Calu3 (cell line): ENCODE measurements at regions not wholly inside any gene's neighbourhood (a gene's known extent, or its start where the extent isn't known, plus 50 kb on each side); places are given as distances from the start of the nearest gene placed in this dataset.

Source experiments
- BruUV-seq: library from RNA; stranded (reverse); fragments of 400-500 nt; replicated peaks from 2 replicates; lab custom pipeline; 2021; lab: Mats Ljungman, UMichigan
- CTCF ChIA-PET: fragments of 300-600 bp; sonication (Branson Sonifier 250); formaldehyde crosslinking; loops from one replicate; lab custom pipeline; 2022; ENCODE audit warnings: antibody characterized with exemption; lab: Charles Lee
- DNase-seq: peaks from one replicate; pipeline ENCODE4 v3.0.0; 2022
- H3K27ac Mint-ChIP-seq: one replicate; pipeline ENCODE4 v1.8.0; 2022; ENCODE audit warnings: mixed read lengths; ENCODE audit not compliant: unreplicated experiment
- H3K27me3 Mint-ChIP-seq: one replicate; pipeline ENCODE4 v1.8.0; 2022; ENCODE audit warnings: mixed read lengths; ENCODE audit not compliant: unreplicated experiment
- H3K36me3 Mint-ChIP-seq: one replicate; pipeline ENCODE4 v1.8.0; 2022; ENCODE audit warnings: mild to moderate bottlenecking, moderate library complexity, mixed read lengths; ENCODE audit not compliant: insufficient read depth, unreplicated experiment
- H3K4me1 Mint-ChIP-seq: one replicate; pipeline ENCODE4 v1.8.0; 2022; ENCODE audit warnings: mild to moderate bottlenecking, low read depth, mixed read lengths; ENCODE audit not compliant: unreplicated experiment
- H3K4me3 Mint-ChIP-seq: one replicate; pipeline ENCODE4 v1.8.0; 2022; ENCODE audit warnings: mild to moderate bottlenecking, low read depth, moderate library complexity, mixed read lengths; ENCODE audit not compliant: unreplicated experiment
- H3K9me3 Mint-ChIP-seq: one replicate; pipeline ENCODE4 v1.8.0; 2022; ENCODE audit warnings: low read depth, mixed read lengths; ENCODE audit not compliant: unreplicated experiment
- CTCF ChIP-seq: fragments of 200-600 bp; IDR thresholded peaks from one replicate; pipeline ENCODE4 v1.8.0; 2022; ENCODE audit warnings: antibody characterized with exemption; ENCODE audit not compliant: unreplicated experiment
- intact Hi-C: fragments of 100-400 bp; cut with micrococcal nuclease; formaldehyde crosslinking; loops from one replicate; pipeline ENCODE4 v1.10.0; 2022; ENCODE audit not compliant: unreplicated experiment

GRCh38 chr12:108037960-108038359 is 91.1 kb upstream of the WSCD2 start:
- DNase-seq, result no peak
- intact Hi-C loops, result no loop called here
- Mint-ChIP-seq H3K9me3 (no peaks in the 10 kb centered on the region), H3K27ac (no peak overlapping the region), H3K4me3 (no peak overlapping the region), H3K4me1 (no peaks in the 10 kb centered on the region), H3K36me3 (no peaks in the 10 kb centered on the region), H3K27me3 (peaks cover 37% of the 10 kb centered on the region)
- TF ChIP-seq CTCF, result no peak
- CTCF ChIA-PET, result interaction anchor here (0.7 kb wide), 1 partner anchor 98 kb away, joined by 3 read pairs; no protein-coding TSS in a partner anchor
- no TSS peak for BruUV-seq

- no peak for TF ChIP-seq CTCF
- Mint-ChIP-seq H3K27ac (no peak overlapping the region), H3K4me1 (no peaks in the 10 kb centered on the region), H3K27me3 (peaks cover 28% of the 10 kb centered on the region), H3K36me3 (no peaks in the 10 kb centered on the region), H3K4me3 (no peak overlapping the region), H3K9me3 (no peaks in the 10 kb centered on the region)
- BruUV-seq, result no TSS peak
- intact Hi-C loops, result no loop called here
- CTCF ChIA-PET, result no interaction called here
- no peak for DNase-seq
These were observed 89.3 kb upstream of the WSCD2 start for GRCh38 chr12:108039794-108040193.

GRCh38 chr12:108040947-108041346 is 88.1 kb upstream of the WSCD2 start:
- no peaks in the 10 kb centered on the region for H3K9me3 Mint-ChIP-seq
- no peak overlapping the region for H3K27ac Mint-ChIP-seq
- CTCF ChIA-PET, result interaction anchor here (0.6 kb wide), 1 partner anchor 409 kb away, joined by 3 read pairs; no protein-coding TSS in a partner anchor
- intact Hi-C loops, result no loop called here
- H3K4me3 Mint-ChIP-seq, result no peak overlapping the region
- no peak for TF ChIP-seq CTCF
- H3K4me1 Mint-ChIP-seq, result no peaks in the 10 kb centered on the region
- H3K36me3 Mint-ChIP-seq, result no peaks in the 10 kb centered on the region
- BruUV-seq, result no TSS peak
- peaks cover 34% of the 10 kb centered on the region for H3K27me3 Mint-ChIP-seq
- DNase-seq, result no peak

GRCh38 chr12:108043286-108043685 is 85.8 kb upstream of the WSCD2 start:
- Mint-ChIP-seq H3K4me3 (no peak overlapping the region), H3K27ac (no peak overlapping the region), H3K36me3 (no peaks in the 10 kb centered on the region), H3K27me3 (peaks cover 57% of the 10 kb centered on the region), H3K4me1 (no peaks in the 10 kb centered on the region), H3K9me3 (no peaks in the 10 kb centered on the region)
- no peak for TF ChIP-seq CTCF
- no peak for DNase-seq
- CTCF ChIA-PET, result no interaction called here
- intact Hi-C loops, result no loop called here
- BruUV-seq, result no TSS peak
